Transverse colon (tissue), 4 donors: ENCODE measurements at regions not wholly inside any gene's neighbourhood (a gene's known extent, or its start where the extent isn't known, plus 50 kb on each side); places are given as distances from the start of the nearest gene placed in this dataset.
"Not testable (repeated sequence)": the region's sequence is repeated elsewhere in the genome, so short reads cannot be mapped to it uniquely, and the experiment has no call there.

Experiments
- DNase-seq: peaks from one replicate; pipeline ENCODE4 v3.0.0-alpha.2; 2019
- H3K27ac ChIP-seq, 4 donors: fragments of 200-600 bp; sonication (generic); 2 replicates each; pipeline ENCODE4 v1.5.1; 2016 to 2018; ENCODE audit warnings: inconsistent platforms in 4 of 4
- H3K27me3 ChIP-seq: fragments of 200-600 bp; sonication (generic); 2 replicates; pipeline ENCODE4 v1.5.1; 2017; ENCODE audit warnings: inconsistent platforms
- H3K36me3 ChIP-seq, 4 donors: fragments of 200-600 bp; sonication (generic); 2 replicates each; pipeline ENCODE4 v1.5.1; 2017 to 2019; ENCODE audit warnings: inconsistent platforms in 4 of 4
- H3K4me1 ChIP-seq, 4 donors: fragments of 200-600 bp; sonication (generic); 2 replicates each; pipeline ENCODE4 v1.5.1; 2017 to 2020; ENCODE audit warnings: inconsistent platforms in 4 of 4
- H3K4me3 ChIP-seq, 4 donors: fragments of 200-600 bp; sonication (generic); 1 replicate in 1 of 4; 2 replicates in 3 of 4; pipeline versions ENCODE4 v1.5.1 to v1.6.1; 2017 to 2019; ENCODE audit warnings: inconsistent platforms in 4 of 4
- H3K9me3 ChIP-seq, 2 donors: fragments of 200-600 bp; sonication (generic); 2 replicates each; pipeline ENCODE4 v1.5.1; 2017 to 2019; ENCODE audit warnings: inconsistent platforms in 2 of 2
- CTCF ChIP-seq, 5 experiments: fragments of 200-600 bp in 3 of 5; fragments of 450-650 bp in 2 of 5; sonication (generic) in 3 of 5; IDR thresholded peaks; 1 replicate in 2 of 5; 2 replicates in 3 of 5; pipeline ENCODE4 v1.5.1; 2016 to 2017; ENCODE audit warnings: antibody characterized with exemption in 5 of 5, inconsistent platforms in 3 of 5, mild to moderate bottlenecking in 2 of 5, moderate library complexity in 1 of 5
- EP300 ChIP-seq: sonication (generic); formaldehyde crosslinking; IDR thresholded peaks from one replicate; pipeline ENCODE4 v1.6.1; 2017; ENCODE audit warnings: antibody characterized with exemption, low read depth
- POLR2A ChIP-seq: fragments of 450-650 bp; IDR thresholded peaks from one replicate; pipeline ENCODE4 v1.6.1; 2016; ENCODE audit warnings: antibody characterized with exemption, mild to moderate bottlenecking, moderate library complexity
- POLR2AphosphoS5 ChIP-seq, 3 donors: sonication (generic); formaldehyde crosslinking; IDR thresholded peaks; one replicate each; pipeline ENCODE4 v1.6.1; 2016; ENCODE audit warnings: antibody characterized with exemption in 3 of 3
- WGBS, 2 donors: methylation state at CpG; one replicate each; pipeline ENCODE4 v1.1.5; 2018; ENCODE audit warnings: low coverage in 1 of 2; 5-methylcytosine and 5-hydroxymethylcytosine counted together
- in situ Hi-C, 4 donors: fragments of 200-750 bp; cut with MboI; loops; one replicate each; pipeline versions ENCODE4 v1.15.0 to v1.15.1; 2017; ENCODE audit warnings: low sequenced_read_pairs in 3 of 4, low pct_ligation_motif_present in 1 of 4, low pct_unique_long_range_greater_than_20kb in 1 of 4
- intact Hi-C: fragments of 100-400 bp; cut with DNase I; formaldehyde crosslinking; loops from one replicate; pipeline ENCODE4 v1.15.1; 2023; ENCODE audit warnings: low total_unique reads

DNA sequence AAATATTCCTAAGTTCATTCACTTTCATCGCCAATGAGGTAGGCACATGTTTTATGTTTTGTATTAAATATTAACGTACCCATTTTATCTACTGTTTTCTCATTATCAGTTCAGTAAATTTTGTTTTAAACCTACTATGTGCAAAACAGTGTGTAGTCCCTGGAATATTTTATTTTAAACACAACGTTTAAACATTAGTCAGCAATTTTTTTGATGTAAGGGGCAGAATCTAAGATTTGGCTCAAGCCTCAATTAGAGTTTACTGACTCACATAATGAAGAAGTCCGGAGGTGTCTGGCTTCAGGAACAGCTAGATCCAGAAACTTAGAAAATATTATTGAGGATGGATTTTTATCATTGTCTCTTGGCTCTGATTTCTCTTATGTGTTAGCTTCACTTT is 267.5 kb downstream of the C12orf75 start:
- H3K9me3 ChIP-seq, result no peaks in the 10 kb centered on the region
- H3K4me3 ChIP-seq, result no peak overlapping the region
- DNase-seq, result no peak
- in situ Hi-C loops, result no loop called here
- TF ChIP-seq CTCF (IDR thresholded peaks at IDR 0.05), result no peak
- no peak for TF ChIP-seq POLR2A
- TF ChIP-seq POLR2AphosphoS5 (IDR thresholded peaks at IDR 0.05), result no peak
- H3K36me3 ChIP-seq, result no peaks in the 10 kb centered on the region
- no peaks in the 10 kb centered on the region for H3K4me1 ChIP-seq
- 73 to 76% methylated on average over 4 of the region's 4 CpGs for WGBS, 2 donors
- intact Hi-C loops, result no loop called here
- no peak overlapping the region for H3K27ac ChIP-seq
- H3K27me3 ChIP-seq, result no peaks in the 10 kb centered on the region

GRCh38 chr12:105600911-105601545 is 270.5 kb downstream of the C12orf75 start:
- Histone ChIP-seq H3K4me1 (no peaks in the 10 kb centered on the region), H3K27me3 (no peaks in the 10 kb centered on the region), H3K27ac (no peak overlapping the region), H3K9me3 (no peaks in the 10 kb centered on the region), H3K4me3 (no peak overlapping the region), H3K36me3 (no peaks in the 10 kb centered on the region)
- in situ Hi-C loops (no loop called here), intact Hi-C loops (no loop called here)
- DNase-seq, result no peak
- TF ChIP-seq POLR2AphosphoS5 (IDR thresholded peaks at IDR 0.05), result no peak
- TF ChIP-seq POLR2A, result no peak
- no peak for TF ChIP-seq EP300
- TF ChIP-seq CTCF (IDR thresholded peaks at IDR 0.05), result no peak
- WGBS, 2 donors, result 28 to 53% methylated on average over 2 of the region's 2 CpGs

GRCh38 chr12:105602312-105602711 is 271.8 kb downstream of the C12orf75 start:
- in situ Hi-C loops, intact Hi-C loops: not testable (repeated sequence)
- WGBS, 2 donors, result 68 to 71% methylated on average over 4 to 5 of the region's 5 CpGs

DNA sequence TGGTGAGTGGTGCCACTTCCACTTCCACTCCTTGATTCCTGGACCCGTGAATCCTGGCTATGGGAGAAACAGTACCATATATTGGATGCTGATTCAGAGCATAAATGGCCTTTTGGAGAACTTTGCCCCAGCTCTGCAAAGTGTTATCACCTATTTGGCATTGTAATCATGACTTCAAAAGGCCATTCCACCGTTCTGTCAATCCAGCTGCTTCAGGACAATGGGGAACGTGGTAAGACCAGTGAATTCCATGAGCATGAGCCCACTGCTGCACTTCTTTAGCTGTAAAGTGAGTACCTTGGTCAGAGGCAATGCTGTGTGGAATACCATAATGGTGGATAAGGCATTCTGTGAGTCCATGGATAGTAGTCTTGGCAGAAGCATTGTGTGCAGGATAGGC is 273.8 kb downstream of the C12orf75 start:
- DNase-seq, H3K36me3 ChIP-seq, H3K4me1 ChIP-seq, H3K9me3 ChIP-seq, intact Hi-C loops, H3K27ac ChIP-seq, in situ Hi-C loops, H3K4me3 ChIP-seq, H3K27me3 ChIP-seq: not testable (repeated sequence)
- 52% methylated on average over 3 of the region's 3 CpGs; no CpG with 5 or more reads in 1 of the 2 donors for WGBS, 2 donors

More at GRCh38 chr12:105602312-105602711, 271.8 kb downstream of the C12orf75 start:
- not testable (repeated sequence) for H3K27me3 ChIP-seq, H3K36me3 ChIP-seq, H3K9me3 ChIP-seq, H3K27ac ChIP-seq, DNase-seq, H3K4me1 ChIP-seq, H3K4me3 ChIP-seq

DNA sequence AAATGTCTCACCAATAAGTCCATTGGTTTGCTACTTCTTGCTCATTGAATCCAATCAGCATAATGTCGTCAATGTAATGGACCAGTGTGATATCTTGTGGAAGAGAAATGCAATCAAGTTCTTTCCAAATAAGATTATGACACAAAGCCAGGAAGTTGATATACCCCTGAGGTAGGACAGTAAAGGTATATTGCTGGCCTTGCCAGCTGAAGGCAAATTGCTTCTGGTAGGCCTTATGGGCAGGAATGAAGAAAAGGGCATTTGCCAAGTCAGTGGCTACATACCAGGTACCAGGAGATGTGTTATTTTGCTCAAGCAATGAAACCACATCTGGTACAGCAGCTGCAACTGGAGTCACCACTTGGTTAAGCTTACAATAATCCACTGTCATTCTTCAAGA is 276.1 kb downstream of the C12orf75 start:
- DNase-seq, H3K36me3 ChIP-seq, H3K4me3 ChIP-seq, intact Hi-C loops, H3K9me3 ChIP-seq, H3K27me3 ChIP-seq, H3K27ac ChIP-seq, in situ Hi-C loops, H3K4me1 ChIP-seq: not testable (repeated sequence)
- 97 to 100% methylated on average over 1 of the region's 1 CpG for WGBS, 2 donors

- H3K27ac ChIP-seq, H3K9me3 ChIP-seq, DNase-seq, H3K27me3 ChIP-seq, H3K4me1 ChIP-seq, H3K36me3 ChIP-seq, H3K4me3 ChIP-seq, intact Hi-C loops, in situ Hi-C loops: not testable (repeated sequence)
- WGBS, 2 donors, result 85% methylated on average over 3 of the region's 3 CpGs; no CpG with 5 or more reads in 1 of the 2 donors
Measured at GRCh38 chr12:105609001-105609400, 278.5 kb downstream of the C12orf75 start.
